H1 (cell line): ENCODE measurements at regions not wholly inside any gene's neighbourhood (a gene's known extent, or its start where the extent isn't known, plus 50 kb on each side); places are given as distances from the start of the nearest gene placed in this dataset.

Experiments used
- CTCF ChIA-PET: fragments of 300-600 bp; sonication (Branson Sonifier 250); formaldehyde crosslinking; loops from one replicate; lab custom pipeline; 2021; ENCODE audit not compliant: partially characterized antibody; lab: Charles Lee
- POLR2A ChIA-PET: fragments of 300-600 bp; sonication (Branson Sonifier 250); formaldehyde crosslinking; loops from one replicate; lab custom pipeline; 2021; ENCODE audit warnings: inconsistent platforms; ENCODE audit not compliant: partially characterized antibody; lab: Charles Lee
- DNase-seq, 2 experiments: peaks; one replicate each; pipeline versions ENCODE4 v3.0.0 to v3.0.0-alpha.2; 2010 to 2022; ENCODE audit warnings: low spot score in 2 of 2, low read depth in 1 of 2, mixed read lengths in 1 of 2
- FAIRE-seq: peaks from 2 replicates; lab custom pipeline; 2011; peaks lifted over from hg19 to GRCh38; lab: Jason Lieb, UNC
- H2AFZ ChIP-seq: 2 replicates; pipeline ENCODE4 v1.8.1; 2012; ENCODE audit warnings: low read length, inconsistent platforms
- H2AK5ac ChIP-seq: 2 replicates; pipeline ENCODE4 v1.6.1; 2013; ENCODE audit warnings: low read depth, low read length
- H2BK120ac ChIP-seq: replicated peaks from 2 replicates; pipeline ENCODE3; 2013; ENCODE audit warnings: low read depth, low read length, inconsistent platforms
- H2BK12ac ChIP-seq: 2 replicates; pipeline ENCODE4 v1.6.1; 2013; ENCODE audit warnings: low read depth, low read length
- H2BK15ac ChIP-seq: 2 replicates; pipeline ENCODE4 v1.6.1; 2013; ENCODE audit warnings: low read length
- H2BK20ac ChIP-seq: 2 replicates; pipeline ENCODE4 v1.6.1; 2013; ENCODE audit warnings: low read length
- H2BK5ac ChIP-seq: 2 replicates; pipeline ENCODE4 v1.6.1; 2013; ENCODE audit warnings: low read depth, low read length
- H3K14ac ChIP-seq: 2 replicates; pipeline ENCODE4 v1.6.1; 2013; ENCODE audit warnings: inconsistent platforms; ENCODE audit not compliant: insufficient read length
- H3K18ac ChIP-seq: 2 replicates; pipeline ENCODE4 v1.6.1; 2013; ENCODE audit warnings: low read length; ENCODE audit errors: extremely low read depth
- H3K23ac ChIP-seq: 2 replicates; pipeline ENCODE4 v1.6.1; 2013; ENCODE audit warnings: inconsistent platforms; ENCODE audit not compliant: insufficient read length
- H3K23me2 ChIP-seq: 2 replicates; pipeline ENCODE4 v1.6.1; 2013; ENCODE audit warnings: low read depth, low read length
- H3K27ac ChIP-seq: 2 replicates; pipeline ENCODE4 v1.6.1; 2011; ENCODE audit warnings: low read depth, low read length, inconsistent platforms
- H3K27me3 ChIP-seq, 4 experiments: replicated peaks in 1 of 4; 1 replicate in 1 of 4; 2 replicates in 3 of 4; pipeline versions ENCODE4 v1.6.1 to v1.8.1; 2011 to 2013; ENCODE audit warnings: low read length in 3 of 4, mild to moderate bottlenecking in 3 of 4, inconsistent platforms in 2 of 4, mixed read lengths in 2 of 4, moderate library complexity in 1 of 4; ENCODE audit not compliant: control insufficient read depth in 3 of 4, insufficient read depth in 3 of 4; ENCODE audit errors: extremely low read depth in 1 of 4
- H3K36me3 ChIP-seq, 4 experiments: 2 replicates each; pipeline versions ENCODE4 v1.6.1 to v1.8.1; 2011 to 2013; ENCODE audit warnings: mild to moderate bottlenecking in 4 of 4, low read length in 3 of 4, moderate library complexity in 2 of 4, control low read depth in 1 of 4, inconsistent platforms in 1 of 4; ENCODE audit not compliant: insufficient read depth in 4 of 4, control insufficient read depth in 2 of 4
- H3K4ac ChIP-seq: replicated peaks from 2 replicates; pipeline ENCODE3; 2013; ENCODE audit warnings: low read length, low read depth, mixed read lengths, inconsistent platforms; ENCODE audit not compliant: insufficient read length
- H3K4me1 ChIP-seq, 4 experiments: replicated peaks in 1 of 4; 1 replicate in 1 of 4; 2 replicates in 3 of 4; pipeline versions ENCODE4 v1.6.1 to v1.8.1; 2011 to 2013; ENCODE audit warnings: low read length in 3 of 4, inconsistent platforms in 2 of 4, mixed read lengths in 1 of 4; ENCODE audit not compliant: insufficient read depth in 4 of 4, control insufficient read depth in 3 of 4
- H3K4me2 ChIP-seq, 2 experiments: 2 replicates each; pipeline versions ENCODE4 v1.6.1 to v1.8.1; 2011 to 2013; ENCODE audit warnings: low read depth in 2 of 2, low read length in 2 of 2, control low read depth in 1 of 2, inconsistent platforms in 1 of 2, mild to moderate bottlenecking in 1 of 2; ENCODE audit not compliant: insufficient read depth in 1 of 2
- H3K4me3 ChIP-seq, 4 experiments: fragments of 200-600, 300-600 bp in 1 of 4; sonication (generic), shearing (Covaris generic), sonication (Bioruptor Twin) in 1 of 4; 2 replicates each; pipeline versions ENCODE4 v1.5.1 to v1.8.1; 2011 to 2016; ENCODE audit warnings: low read length in 4 of 4, low read depth in 3 of 4, control low read depth in 2 of 4, inconsistent platforms in 2 of 4, mild to moderate bottlenecking in 2 of 4, mixed read lengths in 1 of 4, moderate library complexity in 1 of 4; ENCODE audit not compliant: insufficient read depth in 2 of 4; ENCODE audit errors: extremely low read depth in 1 of 4
- H3K56ac ChIP-seq: replicated peaks from 2 replicates; pipeline ENCODE3; 2013; ENCODE audit warnings: low read depth, mild to moderate bottlenecking, mixed read lengths, low read length, inconsistent platforms; ENCODE audit not compliant: insufficient read length
- H3K79me1 ChIP-seq: 2 replicates; pipeline ENCODE4 v1.6.1; 2013; ENCODE audit warnings: low read depth, low read length, control low read depth
- H3K79me2 ChIP-seq, 2 experiments: 2 replicates each; pipeline versions ENCODE4 v1.6.1 to v1.8.1; 2012 to 2013; ENCODE audit warnings: low read length in 2 of 2, mild to moderate bottlenecking in 2 of 2, inconsistent platforms in 1 of 2; ENCODE audit not compliant: insufficient read depth in 2 of 2, control insufficient read depth in 1 of 2
- H3K9ac ChIP-seq, 4 experiments: replicated peaks in 1 of 4; 1 replicate in 1 of 4; 2 replicates in 3 of 4; pipeline versions ENCODE4 v1.6.1 to v1.8.1; 2011 to 2013; ENCODE audit warnings: low read depth in 3 of 4, low read length in 3 of 4, control low read depth in 2 of 4, mild to moderate bottlenecking in 2 of 4, moderate library complexity in 2 of 4, inconsistent platforms in 1 of 4; ENCODE audit errors: extremely low read depth in 1 of 4
- H3K9me3 ChIP-seq, 2 experiments: 2 replicates each; pipeline versions ENCODE4 v1.6.1 to v1.8.1; 2012 to 2013; ENCODE audit warnings: mild to moderate bottlenecking in 2 of 2, moderate library complexity in 2 of 2, control low read depth in 1 of 2, inconsistent platforms in 1 of 2, low read depth in 1 of 2, low read length in 1 of 2, mixed read lengths in 1 of 2; ENCODE audit not compliant: insufficient read depth in 2 of 2
- H4K20me1 ChIP-seq, 2 experiments: replicated peaks in 1 of 2; 2 replicates each; pipeline versions ENCODE3 to v1.8.1; 2011 to 2013; ENCODE audit warnings: inconsistent platforms in 2 of 2, low read length in 2 of 2, mild to moderate bottlenecking in 1 of 2; ENCODE audit not compliant: insufficient read depth in 2 of 2, control insufficient read depth in 1 of 2
- H4K5ac ChIP-seq: 2 replicates; pipeline ENCODE4 v1.6.1; 2013; ENCODE audit warnings: low read length, low read depth, mixed read lengths, inconsistent platforms; ENCODE audit not compliant: insufficient read length
- H4K8ac ChIP-seq: 2 replicates; pipeline ENCODE4 v1.8.0; 2013; ENCODE audit warnings: mild to moderate bottlenecking, moderate library complexity, low read length, inconsistent platforms; ENCODE audit not compliant: insufficient read depth; ENCODE audit errors: extremely low read depth
- H4K91ac ChIP-seq: replicated peaks from 2 replicates; pipeline ENCODE3; 2013; ENCODE audit warnings: low read length, mixed read lengths, inconsistent platforms; ENCODE audit not compliant: insufficient read length
- CREB1 ChIP-seq: IDR thresholded peaks from 2 replicates; pipeline ENCODE4 v1.6.1; 2012; ENCODE audit warnings: inconsistent platforms
- CTBP2 ChIP-seq: IDR thresholded peaks from 2 replicates; pipeline ENCODE4 v1.7.0; 2011; ENCODE audit warnings: borderline replicate concordance, mild to moderate bottlenecking, moderate library complexity, mixed read lengths, low read length; ENCODE audit not compliant: insufficient read depth, insufficient read length
- EP300 ChIP-seq, 2 experiments: IDR thresholded peaks; 1 replicate in 1 of 2; 2 replicates in 1 of 2; pipeline ENCODE4 v1.6.1; 2011 to 2012; ENCODE audit warnings: low read depth in 2 of 2, low read length in 2 of 2, mild to moderate bottlenecking in 2 of 2, borderline replicate concordance in 1 of 2, inconsistent platforms in 1 of 2, moderate library complexity in 1 of 2
- GTF2F1 ChIP-seq: IDR thresholded peaks from 2 replicates; pipeline ENCODE4 v1.6.1; 2012; ENCODE audit warnings: low read depth, low read length, improper control_type of control experiment, borderline replicate concordance
- HDAC2 ChIP-seq, 2 experiments: fragments of 300-600 bp in 1 of 2; sonication (generic) in 1 of 2; IDR thresholded peaks; 2 replicates each; pipeline ENCODE4 v1.6.1; 2011 to 2012; ENCODE audit warnings: low read depth in 2 of 2, low read length in 2 of 2, mild to moderate bottlenecking in 2 of 2, moderate library complexity in 2 of 2, borderline replicate concordance in 1 of 2, inconsistent platforms in 1 of 2
- JUND ChIP-seq: IDR thresholded peaks from 2 replicates; pipeline ENCODE4 v1.6.1; 2011; ENCODE audit warnings: mild to moderate bottlenecking, improper control_type of control experiment, low read length
- KDM1A ChIP-seq: fragments of 200-600, 300-600 bp; sonication (generic); IDR thresholded peaks from 2 replicates; pipeline ENCODE4 v1.7.1; 2016; ENCODE audit warnings: mild to moderate bottlenecking, low read length, borderline replicate concordance
- PHF8 ChIP-seq: fragments of 200-600 bp; sonication (generic); conservative IDR thresholded peaks from 2 replicates; pipeline ENCODE4 v1.7.1; 2012; ENCODE audit warnings: low read depth, mild to moderate bottlenecking, inconsistent platforms, low read length, moderate library complexity
- RAD21 ChIP-seq, 2 experiments: IDR thresholded peaks in 1 of 2; conservative IDR thresholded peaks in 1 of 2; 2 replicates each; pipeline ENCODE4 v1.6.1; 2011; ENCODE audit warnings: low read depth in 2 of 2, low read length in 2 of 2, improper control_type of control experiment in 1 of 2, inconsistent platforms in 1 of 2, mild to moderate bottlenecking in 1 of 2, moderate library complexity in 1 of 2
- SRF ChIP-seq: IDR thresholded peaks from 2 replicates; pipeline ENCODE4 v1.6.1; 2011; ENCODE audit warnings: mild to moderate bottlenecking, low read depth, low read length, moderate library complexity
- TEAD4 ChIP-seq: IDR thresholded peaks from 2 replicates; pipeline ENCODE4 v1.6.1; 2012; ENCODE audit warnings: low read depth, low read length, inconsistent platforms, mixed read lengths
- USF2 ChIP-seq: IDR thresholded peaks from 2 replicates; pipeline ENCODE4 v1.6.1; 2011; ENCODE audit warnings: low read length, improper control_type of control experiment
- WGBS, 2 experiments: shearing (Covaris generic) in 1 of 2; methylation state at CpG; one replicate each; pipeline versions ENCODE4 v1.1.6 to v1.1.7; 2013 to 2015; ENCODE audit warnings: low lambda C conversion rate in 2 of 2, mixed read lengths in 2 of 2, inconsistent platforms in 1 of 2, low coverage in 1 of 2, missing lambda C conversion rate in 1 of 2; ENCODE audit not compliant: insufficient replicate concordance in 2 of 2, insufficient coverage in 1 of 2, insufficient read length in 1 of 2; ENCODE audit errors: extremely low coverage in 1 of 2, missing lambda C conversion rate in 1 of 2; 5-methylcytosine and 5-hydroxymethylcytosine counted together

GRCh38 chr18:14941792-14942191, 193.8 kb downstream of the ANKRD30B start:
- H3K36me3 ChIP-seq, result no peaks in the 10 kb centered on the region
- H3K4me1 ChIP-seq, result no peaks in the 10 kb centered on the region
- no peak overlapping the region for H3K14ac ChIP-seq
- H3K56ac ChIP-seq, result no peak overlapping the region
- CTCF ChIA-PET, result no interaction called here
- H3K18ac ChIP-seq, result no peak overlapping the region
- no peak overlapping the region for H4K5ac ChIP-seq
- H3K23me2 ChIP-seq, result no peaks in the 10 kb centered on the region
- no peak for FAIRE-seq
- no peak overlapping the region for H2AK5ac ChIP-seq
- H3K27me3 ChIP-seq, result no peaks in the 10 kb centered on the region
- no peak overlapping the region for H2BK120ac ChIP-seq
- H4K91ac ChIP-seq, result no peak overlapping the region
- H3K9me3 ChIP-seq, result peaks cover 43 to 97% of the 10 kb centered on the region in 2 experiments
- H3K4ac ChIP-seq, result no peak overlapping the region
- no peak overlapping the region for H3K9ac ChIP-seq
- H3K23ac ChIP-seq, result no peak overlapping the region
- H2BK20ac ChIP-seq, result no peak overlapping the region
- H2BK5ac ChIP-seq, result no peak overlapping the region
- no peaks in the 10 kb centered on the region for H3K79me1 ChIP-seq
- no peak overlapping the region for H4K8ac ChIP-seq
- no peak overlapping the region for H2BK12ac ChIP-seq
- no peaks in the 10 kb centered on the region for H4K20me1 ChIP-seq
- POLR2A ChIA-PET, result no interaction called here
- no peaks in the 10 kb centered on the region for H3K79me2 ChIP-seq
- 55% methylated on average over 3 of the region's 3 CpGs; no CpG with 5 or more reads in 1 of the 2 experiments for WGBS, 2 experiments
- no peak for DNase-seq
- H3K27ac ChIP-seq, result no peak overlapping the region
- H2AFZ ChIP-seq, result no peak overlapping the region
- no peak overlapping the region for H2BK15ac ChIP-seq
- no peak overlapping the region for H3K4me3 ChIP-seq
- H3K4me2 ChIP-seq, result no peak overlapping the region
- TF ChIP-seq TEAD4 (no peak), KDM1A (no peak), RAD21 (IDR thresholded peaks at IDR 0.05 in 1 of 2, conservative IDR thresholded peaks at IDR 0.05 in 1 of 2; ENCODE audit: low read depth in 2 of 2, low read length in 2 of 2) (no peak), CTBP2 (no peak), CREB1 (no peak), SRF (no peak), GTF2F1 (no peak), USF2 (no peak), PHF8 (no peak), JUND (no peak), EP300 (IDR thresholded peaks at IDR 0.05; ENCODE audit: borderline replicate concordance in 1 of 2, low read depth in 2 of 2, low read length in 2 of 2) (no peak), HDAC2 (IDR thresholded peaks at IDR 0.05; ENCODE audit: borderline replicate concordance in 1 of 2, low read depth in 2 of 2, low read length in 2 of 2) (no peak)
